GOT3 (cell line): ENCODE measurements at regions not wholly inside any gene's neighbourhood (a gene's known extent, or its start where the extent isn't known, plus 50 kb on each side); places are given as distances from the start of the nearest gene placed in this dataset.

Experiments
- DNase-seq: peaks from one replicate; lab custom pipeline; 2025; ENCODE audit warnings: mixed read lengths; lab: John Stamatoyannopoulos, UW

- DNase-seq = no peak
Observed at GRCh38 chrX:39853417-39854030, 244.2 kb downstream of the BCOR start.

DNA sequence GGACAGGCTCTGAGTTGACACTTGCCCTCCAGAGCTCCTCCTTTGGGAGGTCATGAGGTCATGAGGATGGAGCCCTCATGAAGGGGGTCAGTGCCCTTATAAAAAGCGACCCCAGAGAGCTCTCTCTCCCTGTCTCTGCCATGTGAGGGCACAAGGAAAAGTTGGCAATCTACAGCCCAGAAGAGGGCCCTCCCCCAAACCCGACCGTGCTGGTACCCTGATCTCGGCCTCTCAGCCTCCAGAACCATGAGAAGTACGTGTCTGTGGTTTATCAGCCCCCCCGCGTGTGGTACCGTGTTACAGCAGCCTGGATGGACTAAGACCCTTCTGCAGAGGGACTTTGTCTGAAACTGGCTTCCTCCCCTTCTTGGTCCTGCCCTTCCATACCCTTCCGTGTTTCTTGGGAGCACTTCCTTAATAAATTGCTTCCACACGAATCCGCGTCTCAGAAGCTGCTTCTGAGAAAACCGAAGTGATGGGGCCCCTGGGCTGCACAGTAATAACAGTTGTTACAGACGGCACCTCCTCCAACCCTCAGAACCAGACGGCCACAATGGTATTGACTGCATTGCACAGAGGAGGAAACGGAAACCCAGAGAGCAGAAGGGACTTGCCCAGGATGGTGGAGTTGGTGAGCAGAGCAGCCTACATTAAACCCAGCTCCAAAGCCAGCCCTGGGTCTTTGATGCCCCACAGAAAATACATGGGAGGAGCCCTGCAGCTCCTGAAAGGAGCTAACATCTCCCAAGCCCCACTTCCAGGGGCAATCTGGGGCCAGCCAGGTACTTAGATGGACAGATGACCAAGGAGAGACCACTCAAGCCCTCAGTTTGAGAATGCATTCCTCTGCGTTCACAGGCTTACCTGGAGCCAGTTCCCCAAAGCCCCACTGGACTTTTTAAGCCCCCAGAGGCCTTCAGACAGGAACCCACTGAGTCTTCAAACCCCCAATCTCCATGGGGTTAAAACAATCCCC lies 242.7 kb downstream of the BCOR start:
- DNase-seq = no peak

- DNase-seq = no peak
Observed at GRCh38 chrX:39855748-39856129, 242.0 kb downstream of the BCOR start.

GRCh38 chrX:39856472-39857121 lies 241.2 kb downstream of the BCOR start:
- no peak for DNase-seq

DNA sequence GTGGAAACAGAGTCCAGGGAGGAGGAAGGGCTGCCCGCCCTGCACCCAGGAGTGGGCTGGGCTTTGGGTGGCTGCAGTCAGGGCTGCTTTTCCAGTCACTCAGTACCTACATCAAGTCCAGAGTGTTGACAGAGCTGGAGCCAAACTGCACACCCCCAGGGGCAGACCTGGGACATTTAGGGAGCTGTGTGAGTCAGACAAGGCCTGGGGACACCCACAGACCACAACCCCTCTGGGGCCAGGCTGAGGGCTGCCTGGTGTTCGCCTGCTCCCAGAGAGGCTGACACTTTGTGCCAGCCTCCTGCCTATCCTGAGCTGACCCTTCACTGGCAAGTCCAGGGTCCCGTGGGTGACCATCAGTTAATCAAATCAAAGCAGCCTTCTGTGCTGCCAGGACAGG lies 240.0 kb downstream of the BCOR start:
- no peak for DNase-seq

- peak; percentile 11 for DNase-seq
Observed at GRCh38 chrX:39859991-39860861, 237.5 kb downstream of the BCOR start.

- no peak for DNase-seq
Observed at GRCh38 chrX:39862963-39863362, 234.8 kb downstream of the BCOR start.

- no peak for DNase-seq
Observed at GRCh38 chrX:39866229-39866628, 231.5 kb downstream of the BCOR start.

DNA sequence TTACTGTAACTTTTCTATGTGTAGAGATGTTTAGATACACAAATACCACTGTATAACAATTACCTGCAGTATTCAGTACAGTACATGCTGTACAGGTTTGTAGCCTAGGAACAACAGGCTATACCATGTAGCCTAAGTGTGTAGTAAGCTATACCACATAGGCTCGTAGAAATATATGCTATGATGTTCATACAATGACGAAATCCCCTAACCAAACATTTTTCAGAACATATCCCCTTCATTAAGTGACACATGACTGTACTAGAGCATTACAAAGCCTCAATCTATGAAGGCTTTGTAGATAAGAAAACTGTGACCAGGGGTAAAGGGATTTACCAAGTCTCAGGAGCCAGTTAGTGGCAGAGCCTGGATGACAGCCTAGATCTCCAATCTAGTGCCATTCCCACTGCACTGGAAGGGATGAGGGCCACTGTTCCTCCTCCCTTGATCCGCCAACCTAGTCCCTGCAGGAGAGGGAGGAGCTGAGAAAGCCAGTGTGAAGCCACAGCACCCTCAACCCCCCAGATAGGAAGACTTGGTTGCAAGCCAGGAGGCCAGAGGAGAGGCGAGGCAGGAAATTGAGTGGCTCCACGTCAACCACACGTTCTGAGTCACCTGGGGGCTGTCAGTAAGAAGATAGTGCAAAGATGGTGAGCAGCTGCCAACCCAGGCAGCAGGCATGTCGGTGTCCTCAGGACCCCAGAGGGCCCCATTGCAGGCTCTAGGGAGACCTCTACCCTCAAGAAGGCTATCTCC lies 227.7 kb downstream of the BCOR start:
- no peak for DNase-seq

- no peak for DNase-seq
Observed at GRCh38 chrX:39871648-39872047, 226.1 kb downstream of the BCOR start.

DNA sequence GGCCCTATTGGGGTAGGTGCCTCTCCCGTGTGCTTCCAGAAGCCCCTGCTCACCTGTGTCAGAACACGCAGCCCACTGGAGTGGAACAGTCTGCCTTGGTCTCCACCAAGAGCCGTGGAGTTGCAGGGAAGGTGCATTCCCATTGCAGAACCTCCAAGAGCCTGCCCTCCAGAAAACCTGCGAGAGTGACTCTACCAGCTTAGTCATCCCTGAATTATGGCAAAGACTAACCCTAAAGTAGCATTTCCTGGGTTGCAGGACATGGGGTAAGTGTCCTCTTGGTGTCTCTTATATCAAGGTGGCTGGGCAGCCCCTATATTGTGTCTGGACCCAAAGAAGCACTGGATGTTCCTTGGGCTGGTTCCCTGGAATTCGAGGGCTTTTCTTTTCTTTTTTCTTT lies 224.6 kb downstream of the BCOR start:
- no peak for DNase-seq

GRCh38 chrX:39874202-39874816 lies 223.4 kb downstream of the BCOR start:
- DNase-seq = no peak

DNA sequence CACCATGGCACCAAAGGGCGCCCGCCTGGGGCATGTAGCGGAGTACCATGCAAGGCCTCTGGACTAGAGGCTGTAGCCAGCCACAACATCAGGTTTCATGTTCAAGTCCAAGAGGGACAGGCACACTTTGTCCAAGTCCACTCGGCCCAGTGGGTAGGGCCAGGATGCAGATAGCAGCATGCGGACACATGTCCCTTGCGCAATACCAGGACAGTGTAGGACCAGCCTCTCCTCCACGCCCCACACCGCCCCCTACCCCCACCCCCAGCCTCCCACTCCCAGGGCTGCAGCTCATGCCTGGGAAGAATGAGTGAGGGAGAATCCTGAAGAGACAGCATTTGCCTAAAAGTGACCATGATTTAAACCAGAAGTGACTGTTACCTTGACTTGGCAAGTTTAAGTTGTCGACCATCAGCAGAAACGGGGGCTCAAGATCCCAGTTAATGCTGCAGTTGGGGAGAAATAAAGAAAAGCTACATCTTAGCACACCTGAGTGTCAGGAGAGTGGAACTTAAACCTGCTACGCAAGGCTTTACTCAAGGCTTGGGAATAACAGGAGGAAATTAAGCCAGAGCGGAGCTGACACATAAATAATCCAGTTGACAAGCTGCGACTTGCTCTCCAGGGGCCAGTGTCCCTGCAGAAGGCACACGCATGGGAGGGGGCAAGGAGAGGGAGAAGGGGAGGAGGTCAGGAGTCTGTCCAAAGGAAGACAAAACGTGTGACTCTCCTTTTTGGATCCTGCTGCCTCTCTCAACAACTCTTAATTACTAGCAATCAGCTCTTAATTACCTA lies 221.7 kb downstream of the BCOR start:
- no peak for DNase-seq

- no peak for DNase-seq
Observed at GRCh38 chrX:39877905-39878304, 219.9 kb downstream of the BCOR start.

DNA sequence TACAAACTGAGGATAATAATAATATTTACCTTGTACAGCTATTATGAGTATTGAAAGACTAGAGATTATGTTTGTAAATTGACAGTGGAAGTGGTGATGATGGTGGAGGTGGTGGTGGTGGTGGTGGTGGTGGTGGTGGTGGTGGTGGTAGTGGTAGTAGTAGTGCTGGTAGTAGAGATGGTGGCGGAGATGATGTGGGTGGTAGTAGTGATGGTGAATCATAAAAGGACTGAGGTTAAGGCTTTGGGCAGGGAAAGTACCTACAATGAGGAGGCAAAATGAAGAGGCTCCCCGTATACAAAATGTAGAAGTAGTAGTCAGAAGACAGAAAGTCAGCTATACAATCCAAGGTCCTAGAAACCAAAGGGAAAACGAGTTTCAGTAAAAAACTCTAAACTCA lies 214.1 kb downstream of the BCOR start:
- DNase-seq = no peak

GRCh38 chrX:39886282-39886681 lies 211.5 kb downstream of the BCOR start:
- no peak for DNase-seq

GRCh38 chrX:39888730-39889129 lies 209.0 kb downstream of the BCOR start:
- no peak for DNase-seq

- no peak for DNase-seq
Observed at GRCh38 chrX:39889704-39890103, 208.1 kb downstream of the BCOR start.

DNA sequence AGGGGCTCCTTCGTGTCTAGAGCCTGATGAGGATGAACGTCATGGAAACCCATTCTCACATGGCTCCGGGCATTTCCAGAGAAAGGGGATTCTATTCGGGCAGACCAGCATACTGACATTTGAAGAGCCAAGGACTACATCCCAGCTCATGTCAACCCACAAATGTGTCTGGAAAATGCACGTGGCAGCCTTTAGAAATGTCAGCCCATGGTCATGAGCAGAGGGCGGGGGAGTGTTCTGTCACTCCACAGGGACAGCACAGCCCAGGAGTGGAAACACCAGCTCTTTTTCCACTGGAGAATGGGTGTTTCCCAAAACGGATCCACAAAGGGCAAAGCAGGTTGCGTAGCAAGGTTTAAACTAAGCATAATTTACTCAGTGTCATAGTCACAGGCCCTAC lies 207.0 kb downstream of the BCOR start:
- DNase-seq = no peak

- DNase-seq = no peak
Observed at GRCh38 chrX:39891781-39892180, 206.0 kb downstream of the BCOR start.
